ENCODE measurements at regions not wholly inside any gene's neighbourhood (a gene's known extent, or its start where the extent isn't known, plus 50 kb on each side); places are given as distances from the start of the nearest gene placed in this dataset.

DNA sequence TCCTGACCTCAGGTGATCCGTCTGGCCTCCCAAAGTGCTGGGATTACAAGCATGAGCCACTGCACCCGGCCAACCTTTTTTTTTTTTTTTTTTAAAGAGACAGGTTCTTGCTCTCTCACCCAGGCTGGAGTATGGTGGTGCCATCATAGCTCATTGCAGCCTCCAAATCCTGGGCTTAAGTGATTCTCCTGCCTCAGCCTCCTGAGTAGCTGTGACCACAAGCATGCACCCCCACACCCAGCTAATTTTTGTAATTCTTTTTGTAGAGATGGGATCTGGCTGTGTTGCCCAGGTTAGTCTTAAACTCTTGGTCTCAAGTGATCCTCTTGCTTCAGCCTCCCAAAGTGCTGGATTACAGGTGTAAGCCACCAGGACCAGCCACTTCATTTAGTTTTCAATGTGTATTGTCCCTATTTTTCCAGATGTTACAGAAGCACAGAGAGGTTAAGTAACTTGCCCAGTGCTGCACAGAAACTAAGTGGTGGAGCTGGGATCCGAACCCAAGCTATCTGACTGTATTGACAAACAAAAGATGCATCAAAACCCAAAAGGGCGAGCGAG is 55.6 kb upstream of the GRK3 start:
- TF ChIP-seq, protein P1, sequence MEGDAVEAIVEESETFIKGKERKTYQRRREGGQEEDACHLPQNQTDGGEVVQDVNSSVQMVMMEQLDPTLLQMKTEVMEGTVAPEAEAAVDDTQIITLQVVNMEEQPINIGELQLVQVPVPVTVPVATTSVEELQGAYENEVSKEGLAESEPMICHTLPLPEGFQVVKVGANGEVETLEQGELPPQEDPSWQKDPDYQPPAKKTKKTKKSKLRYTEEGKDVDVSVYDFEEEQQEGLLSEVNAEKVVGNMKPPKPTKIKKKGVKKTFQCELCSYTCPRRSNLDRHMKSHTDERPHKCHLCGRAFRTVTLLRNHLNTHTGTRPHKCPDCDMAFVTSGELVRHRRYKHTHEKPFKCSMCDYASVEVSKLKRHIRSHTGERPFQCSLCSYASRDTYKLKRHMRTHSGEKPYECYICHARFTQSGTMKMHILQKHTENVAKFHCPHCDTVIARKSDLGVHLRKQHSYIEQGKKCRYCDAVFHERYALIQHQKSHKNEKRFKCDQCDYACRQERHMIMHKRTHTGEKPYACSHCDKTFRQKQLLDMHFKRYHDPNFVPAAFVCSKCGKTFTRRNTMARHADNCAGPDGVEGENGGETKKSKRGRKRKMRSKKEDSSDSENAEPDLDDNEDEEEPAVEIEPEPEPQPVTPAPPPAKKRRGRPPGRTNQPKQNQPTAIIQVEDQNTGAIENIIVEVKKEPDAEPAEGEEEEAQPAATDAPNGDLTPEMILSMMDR (IDR thresholded peaks at IDR 0.05) = no peak
- no peak for TF ChIP-seq POLR2A (IDR thresholded peaks at IDR 0.05)
